ENCODE measurements at regions not wholly inside any gene's neighbourhood (a gene's known extent, or its start where the extent isn't known, plus 50 kb on each side); places are given as distances from the start of the nearest gene placed in this dataset.

GRCh38 chr1:88070956-88071355 lies 613.1 kb upstream of the PKN2 start:
- TF ChIP-seq CTCF (IDR thresholded peaks at IDR 0.05; ENCODE audit: insufficient read depth, low read depth, low read length): no peak
- no peak for TF ChIP-seq EZH2 (IDR thresholded peaks at IDR 0.05; ENCODE audit: insufficient read depth, low read length)
